GM23338 (cell line): ENCODE measurements at regions not wholly inside any gene's neighbourhood (a gene's known extent, or its start where the extent isn't known, plus 50 kb on each side); places are given as distances from the start of the nearest gene placed in this dataset.
A peak's percentile ranks its signal among the peaks of the same experiment; 100 is the strongest.

Experiments
- ATAC-seq: fragments of 200-7000 bp; cut with Tn5 transposase; 3 replicates; pipeline ENCODE4 v1.9.1; 2020
- DNase-seq: peaks from one replicate; pipeline ENCODE4 v3.0.0-alpha.2; 2015; ENCODE audit warnings: low spot score
- H2AFZ ChIP-seq: fragments of 200-600 bp; sonication (generic); 2 replicates; pipeline ENCODE4 v1.8.0; 2016; ENCODE audit warnings: antibody characterized with exemption, mild to moderate bottlenecking, moderate library complexity
- H3F3A ChIP-seq: fragments of 200-600 bp; sonication (generic); replicated peaks from 2 replicates; pipeline ENCODE4 v1.8.0; 2017; ENCODE audit warnings: antibody characterized with exemption, mixed run types, low read depth
- H3K27ac ChIP-seq: fragments of 200-600 bp; sonication (generic); 2 replicates; pipeline ENCODE4 v1.6.1; 2016; ENCODE audit warnings: low read depth
- H3K27me3 ChIP-seq: fragments of 200-600 bp; sonication (generic); 2 replicates; pipeline ENCODE4 v1.8.0; 2016; ENCODE audit warnings: mild to moderate bottlenecking, mixed run types, moderate library complexity; ENCODE audit not compliant: insufficient read depth
- H3K36me3 ChIP-seq: fragments of 200-600 bp; sonication (generic); 2 replicates; pipeline ENCODE4 v1.8.0; 2016; ENCODE audit warnings: mild to moderate bottlenecking; ENCODE audit not compliant: insufficient read depth
- H3K4me1 ChIP-seq: fragments of 200-600 bp; sonication (generic); 2 replicates; pipeline ENCODE4 v1.8.0; 2016; ENCODE audit warnings: mild to moderate bottlenecking, moderate library complexity; ENCODE audit not compliant: insufficient read depth
- H3K4me2 ChIP-seq: fragments of 200-600 bp; sonication (generic); 2 replicates; pipeline ENCODE4 v1.7.1; 2017; ENCODE audit warnings: mixed run types
- H3K4me3 ChIP-seq: fragments of 200-600 bp; sonication (generic); 2 replicates; pipeline ENCODE4 v1.6.1; 2016; ENCODE audit warnings: mixed run types
- H3K79me2 ChIP-seq: fragments of 200-600 bp; sonication (generic); replicated peaks from 2 replicates; pipeline ENCODE4 v1.8.0; 2017; ENCODE audit warnings: mild to moderate bottlenecking; ENCODE audit not compliant: insufficient read depth
- H3K9me2 ChIP-seq: fragments of 200-600 bp; sonication (generic); 2 replicates; pipeline ENCODE4 v1.8.0; 2017; ENCODE audit not compliant: insufficient read depth
- H4K20me1 ChIP-seq: fragments of 200-600 bp; sonication (generic); replicated peaks from 2 replicates; pipeline ENCODE4 v1.8.0; 2017; ENCODE audit warnings: mild to moderate bottlenecking; ENCODE audit not compliant: insufficient read depth
- H3K27ac Mint-ChIP-seq: 2 replicates; pipeline ENCODE4 v1.8.0; 2020; ENCODE audit warnings: inconsistent platforms, mild to moderate bottlenecking, moderate library complexity, mixed read lengths
- H3K27me3 Mint-ChIP-seq: 3 replicates; pipeline ENCODE4 v1.8.0; 2022; ENCODE audit warnings: low read depth, mild to moderate bottlenecking, moderate library complexity, mixed read lengths, inconsistent platforms; ENCODE audit not compliant: insufficient read depth, poor library complexity
- H3K36me3 Mint-ChIP-seq: 3 replicates; pipeline ENCODE4 v1.8.0; 2021; ENCODE audit warnings: low read depth, mild to moderate bottlenecking, inconsistent platforms, moderate library complexity, mixed read lengths
- H3K4me1 Mint-ChIP-seq: 3 replicates; pipeline ENCODE4 v1.8.0; 2020; ENCODE audit warnings: mild to moderate bottlenecking, inconsistent platforms, mixed read lengths
- H3K4me3 Mint-ChIP-seq: 3 replicates; pipeline ENCODE4 v1.8.0; 2021; ENCODE audit warnings: moderate library complexity, mild to moderate bottlenecking, inconsistent platforms, mixed read lengths
- H3K9me3 Mint-ChIP-seq: 3 replicates; pipeline ENCODE4 v1.8.0; 2020; ENCODE audit warnings: moderate library complexity, mild to moderate bottlenecking, inconsistent platforms, mixed read lengths
- CREB1 ChIP-seq: fragments of 250-450 bp; sonication (Bioruptor Pico); IDR thresholded peaks from 2 replicates; pipeline ENCODE4 v1.5.0; 2020; ENCODE audit warnings: low read depth, mild to moderate bottlenecking, moderate library complexity
- CTCF ChIP-seq, 2 experiments: fragments of 200-600 bp in 1 of 2; sonication (generic) in 1 of 2; conservative IDR thresholded peaks; 2 replicates each; pipeline versions ENCODE4 v1.5.1 to v1.6.1; 2016 to 2017; ENCODE audit warnings: antibody characterized with exemption in 2 of 2, low read depth in 2 of 2, mild to moderate bottlenecking in 2 of 2, moderate library complexity in 1 of 2
- EZH2 ChIP-seq: fragments of 200-600 bp; sonication (generic); IDR thresholded peaks from one replicate; pipeline ENCODE4 v1.8.0; 2017; ENCODE audit warnings: antibody characterized with exemption, mild to moderate bottlenecking, low read depth; ENCODE audit not compliant: unreplicated experiment
- EZH2phosphoT487 ChIP-seq: fragments of 200-600 bp; sonication (generic); IDR thresholded peaks from one replicate; pipeline ENCODE4 v1.8.1; 2018; ENCODE audit warnings: antibody characterized with exemption; ENCODE audit not compliant: unreplicated experiment
- JUNB ChIP-seq: IDR thresholded peaks from one replicate; pipeline ENCODE4 v1.6.1; 2016; ENCODE audit warnings: antibody characterized with exemption; ENCODE audit not compliant: unreplicated experiment
- NANOG ChIP-seq: IDR thresholded peaks from 2 replicates; pipeline ENCODE4 v1.6.1; 2016; ENCODE audit warnings: antibody characterized with exemption, borderline replicate concordance
- POLR2AphosphoS5 ChIP-seq: IDR thresholded peaks from 2 replicates; pipeline ENCODE4 v1.6.1; 2016; ENCODE audit warnings: antibody characterized with exemption, low read depth
- REST ChIP-seq: IDR thresholded peaks from one replicate; pipeline ENCODE4 v1.6.1; 2018; ENCODE audit warnings: antibody characterized with exemption; ENCODE audit not compliant: unreplicated experiment
- STAT1 ChIP-seq: IDR thresholded peaks from one replicate; pipeline ENCODE4 v1.6.1; 2016; ENCODE audit warnings: antibody characterized with exemption; ENCODE audit not compliant: unreplicated experiment
- ZNF114 ChIP-seq: fragments of 250-450 bp; sonication (Bioruptor Pico); IDR thresholded peaks from 2 replicates; pipeline ENCODE4 v1.5.0; 2020; ENCODE audit warnings: mild to moderate bottlenecking, moderate library complexity
- ZNF331 ChIP-seq: fragments of 250-450 bp; sonication (Bioruptor Pico); IDR thresholded peaks from 2 replicates; pipeline ENCODE4 v1.5.0; 2020; ENCODE audit warnings: low read depth, mild to moderate bottlenecking, moderate library complexity
- TF ChIP-seq, protein P1 (sequence below): fragments of 250-450 bp; sonication (Bioruptor Pico); IDR thresholded peaks from 2 replicates; pipeline ENCODE4 v1.5.0; 2020; ENCODE audit warnings: mild to moderate bottlenecking, moderate library complexity
- TF ChIP-seq, protein P2 (sequence below): IDR thresholded peaks from 2 replicates; pipeline ENCODE4 v1.6.1; 2016; ENCODE audit warnings: antibody characterized with exemption

GRCh38 chr12:67531501-67531900 is 117.0 kb upstream of the DYRK2 start:
- Mint-ChIP-seq H3K9me3 (no peaks in the 10 kb centered on the region; the same call in 2 of the 3 replicates), H3K4me3 (no peak overlapping the region), H3K27me3 (peaks cover 10% of the 10 kb centered on the region), H3K36me3 (peaks cover 6% of the 10 kb centered on the region; the same call in 1 of the 3 replicates), H3K27ac (no peak overlapping the region), H3K4me1 (peaks cover 33% of the 10 kb centered on the region)
- no peak for DNase-seq
- Histone ChIP-seq H3K27ac (no peak overlapping the region), H3K4me3 (no peak overlapping the region), H3F3A (no peaks in the 10 kb centered on the region), H2AFZ (peak overlapping the region; percentile 30; the same call in 1 of the 2 replicates), H3K27me3 (no peaks in the 10 kb centered on the region), H3K4me1 (peaks cover 25% of the 10 kb centered on the region), H3K9me2 (peaks cover 14% of the 10 kb centered on the region), H3K36me3 (no peaks in the 10 kb centered on the region), H3K79me2 (no peaks in the 10 kb centered on the region), H3K4me2 (no peak overlapping the region), H4K20me1 (no peaks in the 10 kb centered on the region)
- TF ChIP-seq, protein P1, sequence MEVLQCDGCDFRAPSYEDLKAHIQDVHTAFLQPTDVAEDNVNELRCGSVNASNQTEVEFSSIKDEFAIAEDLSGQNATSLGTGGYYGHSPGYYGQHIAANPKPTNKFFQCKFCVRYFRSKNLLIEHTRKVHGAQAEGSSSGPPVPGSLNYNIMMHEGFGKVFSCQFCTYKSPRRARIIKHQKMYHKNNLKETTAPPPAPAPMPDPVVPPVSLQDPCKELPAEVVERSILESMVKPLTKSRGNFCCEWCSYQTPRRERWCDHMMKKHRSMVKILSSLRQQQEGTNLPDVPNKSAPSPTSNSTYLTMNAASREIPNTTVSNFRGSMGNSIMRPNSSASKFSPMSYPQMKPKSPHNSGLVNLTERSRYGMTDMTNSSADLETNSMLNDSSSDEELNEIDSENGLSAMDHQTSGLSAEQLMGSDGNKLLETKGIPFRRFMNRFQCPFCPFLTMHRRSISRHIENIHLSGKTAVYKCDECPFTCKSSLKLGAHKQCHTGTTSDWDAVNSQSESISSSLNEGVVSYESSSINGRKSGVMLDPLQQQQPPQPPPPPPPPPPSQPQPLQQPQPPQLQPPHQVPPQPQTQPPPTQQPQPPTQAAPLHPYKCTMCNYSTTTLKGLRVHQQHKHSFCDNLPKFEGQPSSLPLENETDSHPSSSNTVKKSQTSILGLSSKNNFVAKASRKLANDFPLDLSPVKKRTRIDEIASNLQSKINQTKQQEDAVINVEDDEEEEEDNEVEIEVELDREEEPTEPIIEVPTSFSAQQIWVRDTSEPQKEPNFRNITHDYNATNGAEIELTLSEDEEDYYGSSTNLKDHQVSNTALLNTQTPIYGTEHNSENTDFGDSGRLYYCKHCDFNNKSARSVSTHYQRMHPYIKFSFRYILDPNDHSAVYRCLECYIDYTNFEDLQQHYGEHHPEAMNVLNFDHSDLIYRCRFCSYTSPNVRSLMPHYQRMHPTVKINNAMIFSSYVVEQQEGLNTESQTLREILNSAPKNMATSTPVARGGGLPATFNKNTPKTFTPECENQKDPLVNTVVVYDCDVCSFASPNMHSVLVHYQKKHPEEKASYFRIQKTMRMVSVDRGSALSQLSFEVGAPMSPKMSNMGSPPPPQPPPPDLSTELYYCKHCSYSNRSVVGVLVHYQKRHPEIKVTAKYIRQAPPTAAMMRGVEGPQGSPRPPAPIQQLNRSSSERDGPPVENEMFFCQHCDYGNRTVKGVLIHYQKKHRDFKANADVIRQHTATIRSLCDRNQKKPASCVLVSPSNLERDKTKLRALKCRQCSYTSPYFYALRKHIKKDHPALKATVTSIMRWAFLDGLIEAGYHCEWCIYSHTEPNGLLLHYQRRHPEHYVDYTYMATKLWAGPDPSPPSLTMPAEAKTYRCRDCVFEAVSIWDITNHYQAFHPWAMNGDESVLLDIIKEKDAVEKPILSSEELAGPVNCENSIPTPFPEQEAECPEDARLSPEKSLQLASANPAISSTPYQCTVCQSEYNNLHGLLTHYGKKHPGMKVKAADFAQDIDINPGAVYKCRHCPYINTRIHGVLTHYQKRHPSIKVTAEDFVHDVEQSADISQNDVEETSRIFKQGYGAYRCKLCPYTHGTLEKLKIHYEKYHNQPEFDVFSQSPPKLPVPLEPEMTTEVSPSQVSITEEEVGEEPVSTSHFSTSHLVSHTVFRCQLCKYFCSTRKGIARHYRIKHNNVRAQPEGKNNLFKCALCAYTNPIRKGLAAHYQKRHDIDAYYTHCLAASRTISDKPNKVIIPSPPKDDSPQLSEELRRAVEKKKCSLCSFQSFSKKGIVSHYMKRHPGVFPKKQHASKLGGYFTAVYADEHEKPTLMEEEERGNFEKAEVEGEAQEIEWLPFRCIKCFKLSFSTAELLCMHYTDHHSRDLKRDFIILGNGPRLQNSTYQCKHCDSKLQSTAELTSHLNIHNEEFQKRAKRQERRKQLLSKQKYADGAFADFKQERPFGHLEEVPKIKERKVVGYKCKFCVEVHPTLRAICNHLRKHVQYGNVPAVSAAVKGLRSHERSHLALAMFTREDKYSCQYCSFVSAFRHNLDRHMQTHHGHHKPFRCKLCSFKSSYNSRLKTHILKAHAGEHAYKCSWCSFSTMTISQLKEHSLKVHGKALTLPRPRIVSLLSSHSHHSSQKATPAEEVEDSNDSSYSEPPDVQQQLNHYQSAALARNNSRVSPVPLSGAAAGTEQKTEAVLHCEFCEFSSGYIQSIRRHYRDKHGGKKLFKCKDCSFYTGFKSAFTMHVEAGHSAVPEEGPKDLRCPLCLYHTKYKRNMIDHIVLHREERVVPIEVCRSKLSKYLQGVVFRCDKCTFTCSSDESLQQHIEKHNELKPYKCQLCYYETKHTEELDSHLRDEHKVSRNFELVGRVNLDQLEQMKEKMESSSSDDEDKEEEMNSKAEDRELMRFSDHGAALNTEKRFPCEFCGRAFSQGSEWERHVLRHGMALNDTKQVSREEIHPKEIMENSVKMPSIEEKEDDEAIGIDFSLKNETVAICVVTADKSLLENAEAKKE (CRISPR knock-in tag), result no peak
- TF ChIP-seq CREB1 (CRISPR knock-in tag) (no peak), CTCF (conservative IDR thresholded peaks at IDR 0.05; ENCODE audit: low read depth in 2 of 2) (no peak), STAT1 (no peak), JUNB (no peak), EZH2phosphoT487 (no peak), ZNF331 (CRISPR knock-in tag) (no peak), POLR2AphosphoS5 (no peak), EZH2 (no peak), REST (no peak), ZNF114 (no peak), NANOG (no peak)
- TF ChIP-seq, protein P2, sequence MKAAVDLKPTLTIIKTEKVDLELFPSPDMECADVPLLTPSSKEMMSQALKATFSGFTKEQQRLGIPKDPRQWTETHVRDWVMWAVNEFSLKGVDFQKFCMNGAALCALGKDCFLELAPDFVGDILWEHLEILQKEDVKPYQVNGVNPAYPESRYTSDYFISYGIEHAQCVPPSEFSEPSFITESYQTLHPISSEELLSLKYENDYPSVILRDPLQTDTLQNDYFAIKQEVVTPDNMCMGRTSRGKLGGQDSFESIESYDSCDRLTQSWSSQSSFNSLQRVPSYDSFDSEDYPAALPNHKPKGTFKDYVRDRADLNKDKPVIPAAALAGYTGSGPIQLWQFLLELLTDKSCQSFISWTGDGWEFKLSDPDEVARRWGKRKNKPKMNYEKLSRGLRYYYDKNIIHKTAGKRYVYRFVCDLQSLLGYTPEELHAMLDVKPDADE, result no peak
- ATAC-seq, result no peak
